GM21423 (cell line): ENCODE measurements at regions not wholly inside any gene's neighbourhood (a gene's known extent, or its start where the extent isn't known, plus 50 kb on each side); places are given as distances from the start of the nearest gene placed in this dataset.

Experiments
- ATAC-seq: cut with Tn5 transposase; IDR thresholded peaks from one replicate; pipeline ENCODE4 v1.9.1; 2021; ENCODE audit warnings: mild to moderate bottlenecking, moderate library complexity; ENCODE audit not compliant: unreplicated experiment

DNA sequence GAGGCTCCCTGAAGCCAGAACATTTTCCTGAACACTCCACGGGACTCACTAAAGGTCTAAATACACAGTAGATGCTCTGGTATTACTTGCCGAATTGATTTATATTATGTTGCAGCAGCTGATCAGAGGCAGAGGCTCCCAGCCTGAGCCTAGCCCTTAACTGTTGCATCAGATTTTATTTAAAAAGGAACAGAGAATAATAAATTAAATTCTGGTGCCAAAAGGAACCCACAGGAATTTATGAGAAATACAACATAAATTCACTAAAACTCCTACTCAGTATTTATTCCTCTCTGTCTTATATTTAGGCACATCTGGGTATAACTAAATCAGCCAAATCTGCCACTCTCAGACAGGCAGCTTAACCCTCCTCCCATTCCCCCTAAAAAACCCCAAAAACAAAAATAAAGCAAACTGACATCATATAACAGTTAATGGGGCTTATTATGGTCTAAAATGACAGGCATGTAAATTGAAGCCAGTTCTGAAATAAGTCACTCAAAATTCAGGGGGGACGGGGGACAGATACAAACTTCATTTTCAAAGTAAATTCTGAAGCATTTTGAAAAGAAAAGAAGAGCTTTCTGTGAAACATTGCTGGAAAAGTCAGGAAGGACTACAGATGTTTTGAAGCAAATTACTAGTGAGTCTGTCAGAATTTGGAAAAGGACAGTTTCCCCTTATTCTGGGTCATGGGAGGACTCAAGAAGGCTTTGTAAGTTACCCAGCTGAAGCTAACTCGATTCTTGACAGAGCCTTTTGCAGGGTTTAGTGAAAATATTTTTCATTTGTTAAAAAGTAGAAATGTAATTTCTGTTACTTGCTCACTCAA lies 53.8 kb upstream of the CORO2B start:
- ATAC-seq = no peak

GRCh38 chr15:68525815-68526214 lies 53.0 kb upstream of the CORO2B start:
- no peak for ATAC-seq

DNA sequence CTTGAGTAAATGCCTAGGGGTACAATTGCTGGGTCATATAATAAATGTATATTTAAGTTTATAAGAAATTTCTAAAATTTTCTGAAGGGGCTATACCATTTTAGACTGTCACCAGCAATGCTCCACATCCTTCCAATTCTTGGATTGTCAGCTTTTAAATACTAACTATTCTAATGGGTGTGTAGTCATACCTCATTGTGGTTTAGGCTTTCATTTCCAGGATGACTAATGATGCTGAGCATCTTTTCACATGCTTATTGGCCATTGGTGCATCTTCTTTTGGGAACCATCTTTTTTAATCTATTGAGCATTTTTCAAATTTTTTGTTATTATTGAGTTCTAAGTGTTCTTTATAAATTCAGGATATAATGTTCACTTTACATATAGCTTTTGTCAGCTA lies 52.5 kb upstream of the CORO2B start:
- peak; percentile 56 for ATAC-seq

DNA sequence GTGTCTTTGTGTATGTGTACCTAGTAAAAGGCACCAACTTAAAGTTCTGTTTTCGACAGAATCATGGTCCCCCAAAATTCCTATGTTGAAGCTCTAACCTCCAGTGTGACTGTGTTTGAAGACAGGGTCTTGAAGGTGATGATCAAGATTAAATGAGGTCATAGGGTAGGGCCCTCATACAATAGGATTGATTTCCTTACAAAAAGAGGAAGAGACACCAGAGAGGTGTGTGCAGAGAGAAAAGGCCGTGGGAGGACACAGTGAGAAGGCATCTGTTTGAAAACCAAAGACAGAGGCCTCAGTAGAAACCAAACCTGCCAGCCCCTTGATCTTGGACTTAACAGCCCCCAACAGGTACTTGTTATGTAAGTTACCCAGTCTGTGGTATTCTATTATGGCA lies 52.0 kb upstream of the CORO2B start:
- ATAC-seq = peak; percentile 68

DNA sequence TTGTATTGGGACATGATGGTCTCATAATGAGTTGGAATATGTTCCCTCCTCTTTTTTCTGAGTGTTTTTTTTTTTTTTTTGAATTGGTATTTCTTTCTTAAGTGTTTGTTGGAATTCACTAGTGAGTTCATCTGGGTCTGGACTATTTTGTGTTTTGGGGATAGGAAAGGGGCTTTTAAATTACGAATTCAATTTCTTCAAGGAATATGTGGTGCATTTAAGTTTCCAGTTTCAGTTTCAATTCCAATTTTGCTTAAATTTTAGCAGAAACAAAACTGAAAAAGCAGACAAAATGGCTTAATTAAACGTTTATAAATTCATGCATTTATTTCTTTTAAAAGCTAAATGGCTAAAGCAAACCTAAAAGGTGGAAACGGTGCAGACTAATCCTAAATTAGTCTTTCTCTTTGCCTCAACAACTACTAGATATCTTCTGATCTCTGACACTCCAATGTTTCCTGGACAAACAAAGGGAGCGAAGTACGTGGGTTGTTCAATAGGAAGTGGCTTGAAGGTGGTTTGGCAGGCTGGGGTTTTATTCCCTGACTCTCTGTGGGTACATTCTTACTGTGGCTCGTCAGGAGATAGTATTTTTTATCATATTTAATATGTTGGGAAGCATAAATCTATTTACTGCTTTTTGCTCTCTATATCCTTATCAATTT lies 50.0 kb upstream of the CORO2B start:
- no peak for ATAC-seq
